Epithelial cell of esophagus (primary cell): ENCODE measurements at regions not wholly inside any gene's neighbourhood (a gene's known extent, or its start where the extent isn't known, plus 50 kb on each side); places are given as distances from the start of the nearest gene placed in this dataset.
"Not testable (repeated sequence)": the region's sequence is repeated elsewhere in the genome, so short reads cannot be mapped to it uniquely, and the experiment has no call there.

Experiments used
- DNase-seq: peaks from one replicate; pipeline ENCODE4 v3.0.0; 2010; ENCODE audit warnings: low read depth
- H3K4me3 ChIP-seq: 2 replicates; pipeline ENCODE4 v1.5.1; 2011; ENCODE audit warnings: mild to moderate bottlenecking, low read length, control low read depth
- CTCF ChIP-seq: IDR thresholded peaks from 2 replicates; pipeline ENCODE4 v1.5.1; 2011; ENCODE audit warnings: low read depth, mild to moderate bottlenecking, low read length, control low read depth, inconsistent platforms; ENCODE audit not compliant: insufficient read depth; ENCODE audit errors: missing control alignments

GRCh38 chr7:42720012-42720411, 191.9 kb downstream of the C7orf25 start:
- no peak overlapping the region for H3K4me3 ChIP-seq
- no peak for TF ChIP-seq CTCF
- DNase-seq: no peak

- DNase-seq, H3K4me3 ChIP-seq: not testable (repeated sequence)
Observed at GRCh38 chr7:42718466-42718865, 193.4 kb downstream of the C7orf25 start.

GRCh38 chr7:42714356-42714755, 197.5 kb downstream of the C7orf25 start:
- no peak overlapping the region for H3K4me3 ChIP-seq
- DNase-seq: no peak
- no peak for TF ChIP-seq CTCF

- no peak overlapping the region for H3K4me3 ChIP-seq
- no peak for TF ChIP-seq CTCF
- DNase-seq: no peak
Observed at GRCh38 chr7:42709284-42709683, 202.6 kb downstream of the C7orf25 start.

GRCh38 chr7:42704710-42705109, 207.2 kb downstream of the C7orf25 start:
- no peak for DNase-seq
- TF ChIP-seq CTCF: no peak
- no peak overlapping the region for H3K4me3 ChIP-seq

GRCh38 chr7:42702647-42703046, 209.2 kb downstream of the C7orf25 start:
- no peak overlapping the region for H3K4me3 ChIP-seq
- TF ChIP-seq CTCF: no peak
- DNase-seq: no peak

GRCh38 chr7:42700406-42701327, 211.2 kb downstream of the C7orf25 start:
- no peak overlapping the region for H3K4me3 ChIP-seq
- TF ChIP-seq CTCF: no peak
- no peak for DNase-seq
